PFSK-1 (cell line): ENCODE measurements at regions not wholly inside any gene's neighbourhood (a gene's known extent, or its start where the extent isn't known, plus 50 kb on each side); places are given as distances from the start of the nearest gene placed in this dataset.

Experiments used
- FOXP2 ChIP-seq: optimal IDR thresholded peaks from 2 replicates; pipeline ENCODE3; 2011; ENCODE audit warnings: borderline replicate concordance, control low read depth, inconsistent platforms; ENCODE audit not compliant: insufficient read depth; ENCODE audit errors: extremely low read length, extremely low read depth
- POLR2AphosphoS5 ChIP-seq: IDR thresholded peaks from 2 replicates; pipeline ENCODE4 v1.6.1; 2012; ENCODE audit warnings: low read depth, mild to moderate bottlenecking, control low read depth, low read length, moderate library complexity
- SIN3A ChIP-seq: IDR thresholded peaks from 2 replicates; pipeline ENCODE4 v1.6.1; 2012; ENCODE audit warnings: mild to moderate bottlenecking, low read length, moderate library complexity, borderline replicate concordance; ENCODE audit not compliant: insufficient read depth
- TAF1 ChIP-seq: IDR thresholded peaks from 2 replicates; pipeline ENCODE4 v1.6.1; 2012; ENCODE audit warnings: low read length, control low read depth, borderline replicate concordance; ENCODE audit not compliant: insufficient read depth
- TF ChIP-seq, protein P1 (sequence below), 2 experiments: IDR thresholded peaks; 2 replicates each; pipeline versions ENCODE4 v1.6.1 to v1.8.0; 2011 to 2012; ENCODE audit warnings: low read depth in 2 of 2, low read length in 2 of 2, control low read depth in 1 of 2, inconsistent platforms in 1 of 2, mild to moderate bottlenecking in 1 of 2, moderate library complexity in 1 of 2; ENCODE audit not compliant: insufficient read depth in 1 of 2

DNA sequence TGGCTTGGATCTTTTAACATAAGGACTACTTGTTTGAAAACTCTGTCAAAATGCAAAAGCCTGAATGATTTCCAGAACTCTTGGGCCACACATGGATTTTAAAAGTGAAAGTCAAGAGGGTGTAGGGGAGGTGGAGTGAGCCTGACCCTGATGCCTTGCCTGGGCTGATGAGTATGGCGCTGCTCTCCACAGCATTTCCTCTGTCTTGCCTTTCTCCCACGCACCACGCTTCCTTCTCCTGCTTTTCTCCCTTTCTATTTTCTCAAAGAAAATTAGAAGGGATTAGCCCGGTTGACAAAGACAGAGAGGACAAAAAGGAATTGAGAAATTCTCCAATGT, 207.0 kb upstream of the CCDC68 start:
- TF ChIP-seq POLR2AphosphoS5 = no peak
- TF ChIP-seq, protein P1, sequence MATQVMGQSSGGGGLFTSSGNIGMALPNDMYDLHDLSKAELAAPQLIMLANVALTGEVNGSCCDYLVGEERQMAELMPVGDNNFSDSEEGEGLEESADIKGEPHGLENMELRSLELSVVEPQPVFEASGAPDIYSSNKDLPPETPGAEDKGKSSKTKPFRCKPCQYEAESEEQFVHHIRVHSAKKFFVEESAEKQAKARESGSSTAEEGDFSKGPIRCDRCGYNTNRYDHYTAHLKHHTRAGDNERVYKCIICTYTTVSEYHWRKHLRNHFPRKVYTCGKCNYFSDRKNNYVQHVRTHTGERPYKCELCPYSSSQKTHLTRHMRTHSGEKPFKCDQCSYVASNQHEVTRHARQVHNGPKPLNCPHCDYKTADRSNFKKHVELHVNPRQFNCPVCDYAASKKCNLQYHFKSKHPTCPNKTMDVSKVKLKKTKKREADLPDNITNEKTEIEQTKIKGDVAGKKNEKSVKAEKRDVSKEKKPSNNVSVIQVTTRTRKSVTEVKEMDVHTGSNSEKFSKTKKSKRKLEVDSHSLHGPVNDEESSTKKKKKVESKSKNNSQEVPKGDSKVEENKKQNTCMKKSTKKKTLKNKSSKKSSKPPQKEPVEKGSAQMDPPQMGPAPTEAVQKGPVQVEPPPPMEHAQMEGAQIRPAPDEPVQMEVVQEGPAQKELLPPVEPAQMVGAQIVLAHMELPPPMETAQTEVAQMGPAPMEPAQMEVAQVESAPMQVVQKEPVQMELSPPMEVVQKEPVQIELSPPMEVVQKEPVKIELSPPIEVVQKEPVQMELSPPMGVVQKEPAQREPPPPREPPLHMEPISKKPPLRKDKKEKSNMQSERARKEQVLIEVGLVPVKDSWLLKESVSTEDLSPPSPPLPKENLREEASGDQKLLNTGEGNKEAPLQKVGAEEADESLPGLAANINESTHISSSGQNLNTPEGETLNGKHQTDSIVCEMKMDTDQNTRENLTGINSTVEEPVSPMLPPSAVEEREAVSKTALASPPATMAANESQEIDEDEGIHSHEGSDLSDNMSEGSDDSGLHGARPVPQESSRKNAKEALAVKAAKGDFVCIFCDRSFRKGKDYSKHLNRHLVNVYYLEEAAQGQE (IDR thresholded peaks at IDR 0.05; ENCODE audit: insufficient read depth in 1 of 2, low read depth in 2 of 2, low read length in 2 of 2) = no peak
- no peak for TF ChIP-seq SIN3A

DNA sequence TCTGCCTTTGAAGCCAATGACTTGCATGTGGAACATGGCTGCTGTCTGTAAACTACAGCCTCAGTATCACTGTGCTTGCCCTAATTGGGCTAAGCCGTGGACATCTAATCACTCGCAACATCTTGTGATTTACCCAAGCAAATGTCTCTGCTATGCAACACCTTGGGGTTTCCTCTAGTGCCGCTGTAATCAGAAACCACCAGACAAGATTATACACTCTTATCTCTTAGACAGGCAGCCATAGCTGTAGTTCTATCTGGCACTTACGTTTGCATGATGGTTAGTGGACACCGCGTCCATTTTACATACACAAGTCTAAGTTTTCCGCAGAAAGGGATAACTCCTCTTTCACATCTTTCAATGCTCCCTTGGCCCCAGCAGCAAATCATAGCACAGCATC, 204.3 kb upstream of the CCDC68 start:
- no peak for TF ChIP-seq POLR2AphosphoS5
- no peak for TF ChIP-seq FOXP2
- TF ChIP-seq SIN3A = no peak
- TF ChIP-seq, protein P1 (IDR thresholded peaks at IDR 0.05; ENCODE audit: insufficient read depth in 1 of 2, low read depth in 2 of 2, low read length in 2 of 2) = no peak
- TF ChIP-seq TAF1 = no peak

DNA sequence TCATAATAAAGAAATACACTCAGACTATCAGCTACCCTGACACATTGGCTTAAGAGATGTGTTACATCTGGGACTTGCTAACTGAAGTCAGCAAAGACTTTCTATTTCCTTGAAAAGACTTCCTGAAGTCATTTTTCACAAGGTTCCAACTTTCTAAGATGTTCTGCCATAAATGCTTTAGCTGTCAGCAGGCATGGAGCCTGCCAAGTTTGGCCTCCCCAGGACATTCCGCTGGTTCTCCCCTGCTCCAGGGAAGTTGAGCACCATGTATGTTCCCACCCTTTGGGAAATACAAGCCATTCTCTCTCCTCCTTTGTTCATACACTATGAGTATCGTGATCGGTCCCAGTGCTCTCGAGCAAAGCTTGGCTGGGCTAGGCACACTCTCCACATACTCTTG, 202.7 kb upstream of the CCDC68 start:
- TF ChIP-seq, protein P1 (IDR thresholded peaks at IDR 0.05; ENCODE audit: insufficient read depth in 1 of 2, low read depth in 2 of 2, low read length in 2 of 2) = no peak
- TF ChIP-seq TAF1 (no peak), SIN3A (no peak), FOXP2 (no peak), POLR2AphosphoS5 (no peak)

DNA sequence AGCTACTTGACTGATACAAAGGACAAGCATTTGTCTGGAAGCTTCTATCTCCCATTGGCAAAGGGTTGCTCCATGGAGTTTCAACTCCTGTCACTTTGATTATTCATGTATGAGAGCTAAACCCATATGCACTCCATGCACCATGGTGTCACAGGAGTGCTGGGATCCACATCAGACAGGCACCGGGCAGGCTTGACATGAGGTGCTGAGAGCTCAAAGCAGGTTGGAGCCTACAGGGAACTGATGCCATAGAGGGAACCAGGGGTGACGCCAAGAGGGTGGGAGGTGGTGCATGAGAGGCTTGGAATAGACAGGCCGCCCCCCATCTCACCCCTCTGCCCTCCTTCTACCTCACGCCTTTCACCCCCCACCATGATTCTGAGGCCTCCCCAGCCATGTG, 199.8 kb upstream of the CCDC68 start:
- TF ChIP-seq TAF1 = no peak
- TF ChIP-seq SIN3A = no peak
- TF ChIP-seq FOXP2 = no peak
- TF ChIP-seq, protein P1 (IDR thresholded peaks at IDR 0.05; ENCODE audit: insufficient read depth in 1 of 2, low read depth in 2 of 2, low read length in 2 of 2) = no peak
- TF ChIP-seq POLR2AphosphoS5 = no peak

DNA sequence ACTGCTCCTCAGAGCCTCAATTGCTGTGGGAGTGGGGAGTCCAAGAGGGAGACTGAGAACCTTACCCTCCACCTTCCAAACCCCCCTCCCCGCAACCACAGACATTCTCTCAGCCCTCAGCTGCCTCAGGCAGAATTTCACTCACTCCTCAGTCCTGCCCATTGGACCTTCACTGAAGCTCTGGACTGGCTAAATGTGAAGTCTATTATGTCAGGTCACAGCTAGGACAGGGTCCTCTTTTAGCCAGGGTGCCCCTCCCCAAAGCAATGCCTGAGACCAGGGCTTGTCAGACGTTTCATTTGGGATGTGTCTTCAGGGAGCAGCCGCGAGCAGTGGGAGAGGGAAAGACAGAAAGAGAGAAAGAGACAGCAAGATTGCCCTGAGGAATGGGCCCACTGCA, 199.3 kb upstream of the CCDC68 start:
- TF ChIP-seq FOXP2 (no peak), TAF1 (no peak), SIN3A (no peak), POLR2AphosphoS5 (no peak)
- TF ChIP-seq, protein P1 (IDR thresholded peaks at IDR 0.05; ENCODE audit: insufficient read depth in 1 of 2, low read depth in 2 of 2, low read length in 2 of 2) = no peak
